T-helper 2 cell treated with Interferon-gamma antibody and Interleukin-4, amounts not matched to agents 5 μg/mL and 100 μg/mL, for 36 hours (primary cell): ENCODE measurements at regions not wholly inside any gene's neighbourhood (a gene's known extent, or its start where the extent isn't known, plus 50 kb on each side); places are given as distances from the start of the nearest gene placed in this dataset.

Source experiments
- DNase-seq: peaks from one replicate; pipeline ENCODE4 v3.0.0; 2021; ENCODE audit warnings: low spot score
- H3K27ac Mint-ChIP-seq: one replicate; pipeline ENCODE4 v1.8.0; 2021; ENCODE audit warnings: mild to moderate bottlenecking, mixed read lengths
- H3K27me3 Mint-ChIP-seq: one replicate; pipeline ENCODE4 v1.8.0; 2021; ENCODE audit warnings: low read depth, mixed read lengths
- H3K36me3 Mint-ChIP-seq: one replicate; pipeline ENCODE4 v1.8.0; 2021; ENCODE audit warnings: low read depth, mixed read lengths
- H3K4me1 Mint-ChIP-seq: one replicate; pipeline ENCODE4 v1.8.0; 2021; ENCODE audit warnings: low read depth, mixed read lengths
- H3K4me3 Mint-ChIP-seq: one replicate; pipeline ENCODE4 v1.8.0; 2022; ENCODE audit warnings: mild to moderate bottlenecking, moderate library complexity, mixed read lengths
- H3K9me3 Mint-ChIP-seq: one replicate; pipeline ENCODE4 v1.8.0; 2021; ENCODE audit warnings: mixed read lengths

GRCh38 chr13:73940098-73940497 is 194.1 kb downstream of the KLF12 start:
- DNase-seq: no peak
- no peaks in the 10 kb centered on the region for H3K27me3 Mint-ChIP-seq
- no peak overlapping the region for H3K4me3 Mint-ChIP-seq
- H3K36me3 Mint-ChIP-seq: peaks cover 28% of the 10 kb centered on the region
- H3K9me3 Mint-ChIP-seq: no peaks in the 10 kb centered on the region
- no peak overlapping the region for H3K27ac Mint-ChIP-seq
- peaks cover 38% of the 10 kb centered on the region for H3K4me1 Mint-ChIP-seq

- H3K36me3 Mint-ChIP-seq: peaks cover 28% of the 10 kb centered on the region
- no peak for DNase-seq
- peaks cover 36% of the 10 kb centered on the region for H3K4me1 Mint-ChIP-seq
- H3K4me3 Mint-ChIP-seq: no peak overlapping the region
- no peak overlapping the region for H3K27ac Mint-ChIP-seq
- H3K9me3 Mint-ChIP-seq: no peaks in the 10 kb centered on the region
- no peaks in the 10 kb centered on the region for H3K27me3 Mint-ChIP-seq
Measured at GRCh38 chr13:73939603-73940002, 194.6 kb downstream of the KLF12 start.

GRCh38 chr13:73939071-73939380 is 195.2 kb downstream of the KLF12 start:
- Mint-ChIP-seq H3K27me3 (no peaks in the 10 kb centered on the region), H3K36me3 (peaks cover 28% of the 10 kb centered on the region), H3K4me3 (no peak overlapping the region), H3K9me3 (no peaks in the 10 kb centered on the region), H3K4me1 (peaks cover 36% of the 10 kb centered on the region), H3K27ac (no peak overlapping the region)
- no peak for DNase-seq

- DNase-seq: no peak
- Mint-ChIP-seq H3K4me1 (peaks cover 36% of the 10 kb centered on the region), H3K36me3 (peaks cover 27% of the 10 kb centered on the region)
Measured at GRCh38 chr13:73938372-73939070, 195.7 kb downstream of the KLF12 start.

GRCh38 chr13:73937441-73937840 is 196.8 kb downstream of the KLF12 start:
- H3K27me3 Mint-ChIP-seq: no peaks in the 10 kb centered on the region
- no peak for DNase-seq
- H3K9me3 Mint-ChIP-seq: no peaks in the 10 kb centered on the region
- H3K27ac Mint-ChIP-seq: no peak overlapping the region
- H3K4me1 Mint-ChIP-seq: peaks cover 33% of the 10 kb centered on the region
- no peak overlapping the region for H3K4me3 Mint-ChIP-seq
- peaks cover 20% of the 10 kb centered on the region for H3K36me3 Mint-ChIP-seq

More at GRCh38 chr13:73938372-73939070, 195.7 kb downstream of the KLF12 start:
- Mint-ChIP-seq H3K9me3 (no peaks in the 10 kb centered on the region), H3K27me3 (no peaks in the 10 kb centered on the region), H3K4me3 (no peak overlapping the region), H3K27ac (no peak overlapping the region)

GRCh38 chr13:73935991-73936390 is 198.2 kb downstream of the KLF12 start:
- no peak overlapping the region for H3K4me3 Mint-ChIP-seq
- H3K36me3 Mint-ChIP-seq: peaks cover 11% of the 10 kb centered on the region
- no peak for DNase-seq
- no peaks in the 10 kb centered on the region for H3K27me3 Mint-ChIP-seq
- H3K9me3 Mint-ChIP-seq: no peaks in the 10 kb centered on the region
- H3K27ac Mint-ChIP-seq: no peak overlapping the region
- peaks cover 36% of the 10 kb centered on the region for H3K4me1 Mint-ChIP-seq

- H3K27ac Mint-ChIP-seq: no peak overlapping the region
- H3K36me3 Mint-ChIP-seq: peaks cover 10% of the 10 kb centered on the region
Measured at GRCh38 chr13:73934771-73935170, 199.4 kb downstream of the KLF12 start.

GRCh38 chr13:73934215-73934641 is 200.0 kb downstream of the KLF12 start:
- Mint-ChIP-seq H3K4me1 (peaks cover 21% of the 10 kb centered on the region), H3K27me3 (no peaks in the 10 kb centered on the region), H3K4me3 (no peak overlapping the region), H3K36me3 (peaks cover 9% of the 10 kb centered on the region), H3K9me3 (no peaks in the 10 kb centered on the region), H3K27ac (no peak overlapping the region)
- DNase-seq: no peak

More at GRCh38 chr13:73934771-73935170, 199.4 kb downstream of the KLF12 start:
- Mint-ChIP-seq H3K4me3 (no peak overlapping the region), H3K9me3 (no peaks in the 10 kb centered on the region), H3K27me3 (no peaks in the 10 kb centered on the region), H3K4me1 (peaks cover 26% of the 10 kb centered on the region)
- no peak for DNase-seq

- H3K27me3 Mint-ChIP-seq: no peaks in the 10 kb centered on the region
- H3K9me3 Mint-ChIP-seq: no peaks in the 10 kb centered on the region
- peaks cover 24% of the 10 kb centered on the region for H3K4me1 Mint-ChIP-seq
- DNase-seq: no peak
- H3K4me3 Mint-ChIP-seq: no peak overlapping the region
- H3K36me3 Mint-ChIP-seq: peaks cover 9% of the 10 kb centered on the region
- no peak overlapping the region for H3K27ac Mint-ChIP-seq
Measured at GRCh38 chr13:73933795-73934194, 200.4 kb downstream of the KLF12 start.

GRCh38 chr13:73932091-73932490 is 202.1 kb downstream of the KLF12 start:
- Mint-ChIP-seq H3K27ac (peak overlapping the region; percentile 38), H3K27me3 (no peaks in the 10 kb centered on the region), H3K4me3 (no peak overlapping the region), H3K36me3 (peaks cover 9% of the 10 kb centered on the region), H3K4me1 (peaks cover 24% of the 10 kb centered on the region), H3K9me3 (no peaks in the 10 kb centered on the region)
- no peak for DNase-seq

- peaks cover 3% of the 10 kb centered on the region for H3K36me3 Mint-ChIP-seq
- peaks cover 35% of the 10 kb centered on the region for H3K4me1 Mint-ChIP-seq
- no peaks in the 10 kb centered on the region for H3K27me3 Mint-ChIP-seq
- DNase-seq: no peak
- H3K4me3 Mint-ChIP-seq: no peak overlapping the region
- no peaks in the 10 kb centered on the region for H3K9me3 Mint-ChIP-seq
- H3K27ac Mint-ChIP-seq: no peak overlapping the region
Measured at GRCh38 chr13:73929287-73929932, 204.8 kb downstream of the KLF12 start.

- peaks cover 43% of the 10 kb centered on the region for H3K4me1 Mint-ChIP-seq
- H3K4me3 Mint-ChIP-seq: peak overlapping the region; percentile 22
Measured at GRCh38 chr13:73924607-73925006, 209.6 kb downstream of the KLF12 start.

GRCh38 chr13:73922493-73923393 is 211.5 kb downstream of the KLF12 start:
- Mint-ChIP-seq H3K27me3 (no peaks in the 10 kb centered on the region), H3K27ac (no peak overlapping the region), H3K9me3 (no peaks in the 10 kb centered on the region), H3K36me3 (peaks cover 2% of the 10 kb centered on the region), H3K4me3 (no peak overlapping the region), H3K4me1 (peaks cover 56% of the 10 kb centered on the region)
- DNase-seq: no peak

More at GRCh38 chr13:73924607-73925006, 209.6 kb downstream of the KLF12 start:
- no peak for DNase-seq
- no peaks in the 10 kb centered on the region for H3K9me3 Mint-ChIP-seq
- H3K27me3 Mint-ChIP-seq: no peaks in the 10 kb centered on the region
- H3K27ac Mint-ChIP-seq: peak overlapping the region; percentile 40
- H3K36me3 Mint-ChIP-seq: peaks cover 2% of the 10 kb centered on the region

GRCh38 chr13:73918691-73919090 is 215.5 kb downstream of the KLF12 start:
- no peak for DNase-seq
- H3K4me1 Mint-ChIP-seq: peaks cover 40% of the 10 kb centered on the region
- no peak overlapping the region for H3K4me3 Mint-ChIP-seq
- no peaks in the 10 kb centered on the region for H3K27me3 Mint-ChIP-seq
- no peak overlapping the region for H3K27ac Mint-ChIP-seq
- H3K9me3 Mint-ChIP-seq: no peaks in the 10 kb centered on the region
- no peaks in the 10 kb centered on the region for H3K36me3 Mint-ChIP-seq
